ENCODE measurements at regions not wholly inside any gene's neighbourhood (a gene's known extent, or its start where the extent isn't known, plus 50 kb on each side); places are given as distances from the start of the nearest gene placed in this dataset.

GRCh38 chr7:21238400-21239116 is 189.3 kb upstream of the SP4 start:
- no peaks in the 10 kb centered on the region for H3K36me3 ChIP-seq (ENCODE audit: insufficient read depth, low read length)
- DNase-seq: no peak
- no peaks in the 10 kb centered on the region for H3K27me3 ChIP-seq (ENCODE audit: insufficient read depth, low read length)
- H3K27me3 Mint-ChIP-seq: peaks cover 14 to 20% of the 10 kb centered on the region in 2 donors
- H3K4me1 Mint-ChIP-seq: no peaks in the 10 kb centered on the region
- no peaks in the 10 kb centered on the region for H3K4me1 ChIP-seq (ENCODE audit: insufficient read depth, low read length)
- H3K9me3 ChIP-seq (ENCODE audit: control insufficient read depth in 1 of 2, low read length in 2 of 2): no peaks in the 10 kb centered on the region
- intact Hi-C loops (cut with micrococcal nuclease): no loop called here
- H3K9me3 Mint-ChIP-seq: peaks cover 0 to 4% (median under 1%) of the 10 kb centered on the region in 8 donors
- ChIA-PET POLR2A (ENCODE audit: partially characterized antibody) (interaction anchor here (0.6 kb wide), 2 partner anchors 115 to 131 kb away, joined by 3 to 4 read pairs; no protein-coding TSS in a partner anchor), CTCF (ENCODE audit: partially characterized antibody) (interaction anchor here (1.2 kb wide), 1 partner anchor 15 kb away, joined by 3 read pairs; no protein-coding TSS in a partner anchor)
- H3K4me3 Mint-ChIP-seq: no peak overlapping the region
- no peak overlapping the region for H3K27ac Mint-ChIP-seq
- H3K27ac ChIP-seq (ENCODE audit: low read depth, low read length): no peak overlapping the region
- no peak overlapping the region for H3K4me3 ChIP-seq (ENCODE audit: low read length in 2 of 2)
- H3K36me3 Mint-ChIP-seq: no peaks in the 10 kb centered on the region

DNA sequence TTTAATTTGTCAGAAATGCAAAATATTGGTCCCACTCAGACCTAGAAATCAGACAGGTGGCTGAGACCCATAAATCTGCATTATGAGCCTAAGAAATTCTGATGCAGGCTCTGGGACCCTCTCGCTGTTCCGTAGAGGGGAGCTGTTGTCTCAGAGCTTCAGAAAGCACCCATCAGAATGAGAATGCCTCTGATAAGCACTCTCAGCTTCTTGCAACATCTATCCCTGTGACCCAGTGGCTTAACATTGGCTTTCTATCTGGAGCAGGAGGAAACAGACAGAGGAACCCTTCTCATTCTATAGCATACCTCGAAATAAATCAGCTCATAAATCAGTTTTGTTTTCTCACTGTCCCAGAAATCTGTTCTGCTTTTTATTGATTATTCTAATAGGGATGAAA is 184.6 kb upstream of the SP4 start:
- no peaks in the 10 kb centered on the region for H3K9me3 ChIP-seq (ENCODE audit: control insufficient read depth in 1 of 2, low read length in 2 of 2)
- H3K36me3 ChIP-seq (ENCODE audit: insufficient read depth, low read length): no peaks in the 10 kb centered on the region
- no peak overlapping the region for H3K27ac ChIP-seq (ENCODE audit: low read depth, low read length)
- H3K4me3 ChIP-seq (ENCODE audit: low read length in 2 of 2): no peak overlapping the region
- H3K36me3 Mint-ChIP-seq: no peaks in the 10 kb centered on the region
- no peak overlapping the region for H3K27ac Mint-ChIP-seq
- H3K4me1 Mint-ChIP-seq: no peaks in the 10 kb centered on the region
- H3K9me3 Mint-ChIP-seq: no peaks in the 10 kb centered on the region
- DNase-seq: no peak
- no peak overlapping the region for H3K4me3 Mint-ChIP-seq
- CTCF ChIA-PET (ENCODE audit: partially characterized antibody): no interaction called here
- H3K4me1 ChIP-seq (ENCODE audit: insufficient read depth, low read length): no peaks in the 10 kb centered on the region
- peaks cover 10 to 18% of the 10 kb centered on the region in 2 donors for H3K27me3 Mint-ChIP-seq
- intact Hi-C loops (cut with micrococcal nuclease): no loop called here
- H3K27me3 ChIP-seq (ENCODE audit: insufficient read depth, low read length): no peaks in the 10 kb centered on the region
- POLR2A ChIA-PET (ENCODE audit: partially characterized antibody): no interaction called here

DNA sequence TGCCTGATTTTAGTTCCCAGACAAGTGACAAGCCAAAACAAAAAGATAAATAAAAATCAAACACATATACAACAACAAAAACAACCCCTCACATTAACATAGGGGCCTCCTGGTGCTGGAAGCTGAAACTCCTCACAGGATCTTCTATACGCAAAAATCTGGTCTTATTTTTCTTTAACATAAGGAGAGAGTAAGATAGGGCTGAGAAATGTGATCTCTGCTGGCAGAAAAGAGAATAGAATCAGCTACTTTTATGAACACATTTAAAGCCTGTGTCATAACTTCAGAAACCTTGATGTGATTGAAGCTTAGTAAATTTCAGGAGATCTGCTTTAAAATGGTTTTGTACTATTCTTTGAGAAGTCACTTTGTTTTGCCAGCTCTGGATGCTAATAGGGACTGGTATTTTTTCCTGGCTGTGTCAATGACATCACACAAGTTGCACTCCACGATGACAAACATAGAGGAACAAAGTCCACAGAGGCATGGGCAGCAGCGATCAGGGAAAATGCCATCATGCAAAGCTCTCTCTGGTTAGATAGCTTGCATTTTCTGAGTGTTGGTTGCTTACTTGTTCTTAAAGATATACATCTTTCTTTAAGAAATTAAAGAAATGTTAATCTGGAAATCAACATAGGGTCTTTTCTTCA is 176.6 kb upstream of the SP4 start:
- H3K27me3 ChIP-seq (ENCODE audit: insufficient read depth, low read length): peaks cover 6% of the 10 kb centered on the region
- peaks cover 41 to 54% of the 10 kb centered on the region in 2 donors for H3K27me3 Mint-ChIP-seq
- H3K4me1 ChIP-seq (ENCODE audit: insufficient read depth, low read length): peaks cover 5% of the 10 kb centered on the region
- no peak overlapping the region for H3K4me3 Mint-ChIP-seq
- H3K9me3 ChIP-seq (ENCODE audit: control insufficient read depth in 1 of 2, low read length in 2 of 2): no peaks in the 10 kb centered on the region
- no peak overlapping the region for H3K27ac Mint-ChIP-seq
- no peak for DNase-seq
- ChIA-PET POLR2A (ENCODE audit: partially characterized antibody) (interaction anchor here (1.5 kb wide), 1 partner anchor 176 kb away, joined by 3 read pairs; no protein-coding TSS in a partner anchor), CTCF (ENCODE audit: partially characterized antibody) (interaction anchor here (0.6 to 4.6 kb wide), 4 partner anchors 12 to 749 kb away, joined by 3 to 32 read pairs (median 3); no protein-coding TSS in a partner anchor)
- H3K4me1 Mint-ChIP-seq: peaks cover 0 to 2% (median 0%) of the 10 kb centered on the region in 4 donors
- no peak overlapping the region for H3K4me3 ChIP-seq (ENCODE audit: low read length in 2 of 2)
- H3K9me3 Mint-ChIP-seq: no peaks in the 10 kb centered on the region
- intact Hi-C loops (cut with micrococcal nuclease): loop anchor here (10.0 kb wide), 1 partner anchor 1536 kb away; no protein-coding TSS in a partner anchor
- no peaks in the 10 kb centered on the region for H3K36me3 Mint-ChIP-seq
- no peaks in the 10 kb centered on the region for H3K36me3 ChIP-seq (ENCODE audit: insufficient read depth, low read length)
- no peak overlapping the region for H3K27ac ChIP-seq (ENCODE audit: low read depth, low read length)

- H3K9me3 Mint-ChIP-seq: no peaks in the 10 kb centered on the region
- no peak overlapping the region for H3K4me3 ChIP-seq (ENCODE audit: low read length in 2 of 2)
- intact Hi-C loops (cut with micrococcal nuclease): loop anchor here (10.0 kb wide), 1 partner anchor 1539 kb away; no protein-coding TSS in a partner anchor
- DNase-seq: peak in 4 of 5 donors; percentile 9 to 31 (median 26)
- peaks cover 36 to 54% of the 10 kb centered on the region in 2 donors for H3K27me3 Mint-ChIP-seq
- H3K27me3 ChIP-seq (ENCODE audit: insufficient read depth, low read length): peaks cover 6% of the 10 kb centered on the region
- H3K27ac ChIP-seq (ENCODE audit: low read depth, low read length): no peak overlapping the region
- H3K4me1 Mint-ChIP-seq: peaks cover 0 to 2% (median 0%) of the 10 kb centered on the region in 4 donors
- ChIA-PET POLR2A (ENCODE audit: partially characterized antibody) (no interaction called here), CTCF (ENCODE audit: partially characterized antibody) (interaction anchor here (0.6 to 4.6 kb wide), 17 partner anchors 10 to 830 kb away, joined by 3 to 32 read pairs (median 3); no protein-coding TSS in a partner anchor)
- H3K27ac Mint-ChIP-seq: no peak overlapping the region
- peaks cover 5% of the 10 kb centered on the region for H3K4me1 ChIP-seq (ENCODE audit: insufficient read depth, low read length)
- no peaks in the 10 kb centered on the region for H3K9me3 ChIP-seq (ENCODE audit: control insufficient read depth in 1 of 2, low read length in 2 of 2)
- H3K4me3 Mint-ChIP-seq: peak overlapping the region in 6 of 8 donors; percentile 23 to 58 (median 43)
- H3K36me3 Mint-ChIP-seq: no peaks in the 10 kb centered on the region
- H3K36me3 ChIP-seq (ENCODE audit: insufficient read depth, low read length): no peaks in the 10 kb centered on the region
Measured at GRCh38 chr7:21253740-21254687, 173.9 kb upstream of the SP4 start.

GRCh38 chr7:21256310-21256877 is 171.5 kb upstream of the SP4 start:
- ChIA-PET CTCF (ENCODE audit: partially characterized antibody) (interaction anchor here (0.7 to 4.1 kb wide), 13 partner anchors 18 to 827 kb away, joined by 3 to 19 read pairs (median 4); no protein-coding TSS in a partner anchor), POLR2A (ENCODE audit: partially characterized antibody) (no interaction called here)
- no peaks in the 10 kb centered on the region for H3K36me3 Mint-ChIP-seq
- Histone ChIP-seq H3K9me3 (ENCODE audit: control insufficient read depth in 1 of 2, low read length in 2 of 2) (no peaks in the 10 kb centered on the region), H3K4me1 (ENCODE audit: insufficient read depth, low read length) (peaks cover 5% of the 10 kb centered on the region), H3K36me3 (ENCODE audit: insufficient read depth, low read length) (no peaks in the 10 kb centered on the region), H3K27ac (ENCODE audit: low read depth, low read length) (no peak overlapping the region), H3K4me3 (ENCODE audit: low read length in 2 of 2) (no peak overlapping the region), H3K27me3 (ENCODE audit: insufficient read depth, low read length) (peaks cover 6% of the 10 kb centered on the region)
- H3K27me3 Mint-ChIP-seq: peaks cover 24 to 36% of the 10 kb centered on the region in 2 donors
- H3K27ac Mint-ChIP-seq: no peak overlapping the region
- intact Hi-C loops (cut with micrococcal nuclease): loop anchor here (1.0 to 10.0 kb wide), 8 partner anchors 172 to 1542 kb away; partner anchors contain the start of gene SP4
- DNase-seq: peak in 4 of 5 donors; percentile 28 to 49 (median 36)
- no peaks in the 10 kb centered on the region for H3K9me3 Mint-ChIP-seq
- no peak overlapping the region for H3K4me3 Mint-ChIP-seq
- H3K4me1 Mint-ChIP-seq: peaks cover 0 to 2% (median under 1%) of the 10 kb centered on the region in 4 donors

- Histone ChIP-seq H3K4me1 (ENCODE audit: insufficient read depth, low read length) (peaks cover 6% of the 10 kb centered on the region), H3K27ac (ENCODE audit: low read depth, low read length) (no peak overlapping the region), H3K27me3 (ENCODE audit: insufficient read depth, low read length) (no peaks in the 10 kb centered on the region), H3K9me3 (ENCODE audit: control insufficient read depth in 1 of 2, low read length in 2 of 2) (no peaks in the 10 kb centered on the region), H3K36me3 (ENCODE audit: insufficient read depth, low read length) (no peaks in the 10 kb centered on the region), H3K4me3 (ENCODE audit: low read length in 2 of 2) (no peak overlapping the region)
- H3K4me3 Mint-ChIP-seq: no peak overlapping the region
- H3K27me3 Mint-ChIP-seq: peaks cover 3 to 5% of the 10 kb centered on the region in 2 donors
- POLR2A ChIA-PET (ENCODE audit: partially characterized antibody): no interaction called here
- no peaks in the 10 kb centered on the region for H3K9me3 Mint-ChIP-seq
- peaks cover 6 to 9% (median 8%) of the 10 kb centered on the region in 4 donors for H3K4me1 Mint-ChIP-seq
- no peak for DNase-seq
- intact Hi-C loops (cut with micrococcal nuclease): loop anchor here (1.0 to 5.0 kb wide), 2 partner anchors 96 to 740 kb away; no protein-coding TSS in a partner anchor
- CTCF ChIA-PET (ENCODE audit: partially characterized antibody): interaction anchor here (1.3 to 6.4 kb wide), 3 partner anchors 8 to 265 kb away, joined by 3 to 32 read pairs (median 11); no protein-coding TSS in a partner anchor
- no peaks in the 10 kb centered on the region for H3K36me3 Mint-ChIP-seq
- H3K27ac Mint-ChIP-seq: no peak overlapping the region
Measured at GRCh38 chr7:21260939-21261338, 166.9 kb upstream of the SP4 start.

Measured in CD4-positive, alpha-beta memory T cell (primary cell).